KMS-11 (cell line): ENCODE measurements at regions not wholly inside any gene's neighbourhood (a gene's known extent, or its start where the extent isn't known, plus 50 kb on each side); places are given as distances from the start of the nearest gene placed in this dataset.

Source experiments
- H2AFZ ChIP-seq: fragments of 200-600 bp; sonication (generic); 2 replicates; pipeline ENCODE4 v1.6.1; 2016; ENCODE audit warnings: antibody characterized with exemption, mixed run types, low read depth
- H3K27ac ChIP-seq: fragments of 200-600 bp; sonication (generic); 2 replicates; pipeline ENCODE4 v1.6.1; 2016; ENCODE audit warnings: mild to moderate bottlenecking, mixed run types
- H3K27me3 ChIP-seq: fragments of 200-600 bp; sonication (generic); 2 replicates; pipeline ENCODE4 v1.6.1; 2017; ENCODE audit warnings: mild to moderate bottlenecking, low read depth, mixed run types, moderate library complexity; ENCODE audit not compliant: insufficient read depth
- H3K36me3 ChIP-seq: fragments of 200-600 bp; sonication (generic); 2 replicates; pipeline ENCODE4 v1.6.1; 2017; ENCODE audit warnings: mild to moderate bottlenecking, mixed run types; ENCODE audit not compliant: insufficient read depth
- H3K4me1 ChIP-seq: fragments of 200-600 bp; sonication (generic); 2 replicates; pipeline ENCODE4 v1.6.1; 2016; ENCODE audit warnings: mild to moderate bottlenecking, low read depth, mixed run types; ENCODE audit not compliant: poor library complexity, severe bottlenecking
- H3K4me2 ChIP-seq: fragments of 200-600 bp; sonication (generic); 2 replicates; pipeline ENCODE4 v1.7.0; 2016; ENCODE audit warnings: mild to moderate bottlenecking, mixed run types
- H3K4me3 ChIP-seq: fragments of 200-600 bp; sonication (generic); IDR thresholded peaks from 2 replicates; pipeline ENCODE4 v1.6.1; 2017; ENCODE audit warnings: low read depth, low read length, mixed read lengths; ENCODE audit not compliant: insufficient read depth
- H3K79me2 ChIP-seq: fragments of 200-600 bp; sonication (generic); 2 replicates; pipeline ENCODE4 v1.6.1; 2016; ENCODE audit warnings: low read depth, mixed run types; ENCODE audit not compliant: insufficient read depth
- H3K9ac ChIP-seq: fragments of 200-600 bp; sonication (generic); 2 replicates; pipeline ENCODE4 v1.6.1; 2016; ENCODE audit warnings: mild to moderate bottlenecking, mixed run types
- H4K20me1 ChIP-seq: fragments of 200-600 bp; sonication (generic); 2 replicates; pipeline ENCODE4 v1.6.1; 2016; ENCODE audit warnings: mild to moderate bottlenecking, mixed run types; ENCODE audit not compliant: insufficient read depth
- TF ChIP-seq, protein P1 (sequence below): fragments of 200-600 bp; sonication (generic); conservative IDR thresholded peaks from 2 replicates; pipeline ENCODE4 v1.6.1; 2017; ENCODE audit warnings: low read depth, mild to moderate bottlenecking, antibody characterized with exemption, low read length, moderate library complexity, mixed read lengths

DNA sequence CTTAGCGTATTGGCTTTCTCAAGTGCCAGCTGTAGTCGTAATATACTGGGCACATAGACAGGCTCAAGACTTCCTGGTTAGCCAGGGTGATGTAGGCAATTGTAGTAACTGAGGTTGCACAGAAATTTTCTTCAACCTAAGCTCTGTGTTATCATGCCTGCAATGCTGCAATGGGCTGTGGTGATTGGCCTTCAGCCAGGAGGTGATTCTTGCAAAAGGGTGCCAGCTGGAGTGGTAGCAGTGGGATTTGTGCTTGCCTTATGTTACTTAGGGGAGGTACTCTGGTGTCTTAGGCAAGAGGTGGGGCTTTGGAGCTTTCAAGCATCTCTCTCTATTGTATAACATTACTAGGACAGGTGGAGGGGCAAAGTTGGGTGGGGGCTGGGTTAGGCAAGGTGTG, 495.1 kb downstream of the CDH11 start:
- no peaks in the 10 kb centered on the region for H3K36me3 ChIP-seq
- H2AFZ ChIP-seq, result no peak overlapping the region
- no peak overlapping the region for H3K27ac ChIP-seq
- H4K20me1 ChIP-seq, result no peaks in the 10 kb centered on the region
- no peaks in the 10 kb centered on the region for H3K79me2 ChIP-seq
- TF ChIP-seq, protein P1, sequence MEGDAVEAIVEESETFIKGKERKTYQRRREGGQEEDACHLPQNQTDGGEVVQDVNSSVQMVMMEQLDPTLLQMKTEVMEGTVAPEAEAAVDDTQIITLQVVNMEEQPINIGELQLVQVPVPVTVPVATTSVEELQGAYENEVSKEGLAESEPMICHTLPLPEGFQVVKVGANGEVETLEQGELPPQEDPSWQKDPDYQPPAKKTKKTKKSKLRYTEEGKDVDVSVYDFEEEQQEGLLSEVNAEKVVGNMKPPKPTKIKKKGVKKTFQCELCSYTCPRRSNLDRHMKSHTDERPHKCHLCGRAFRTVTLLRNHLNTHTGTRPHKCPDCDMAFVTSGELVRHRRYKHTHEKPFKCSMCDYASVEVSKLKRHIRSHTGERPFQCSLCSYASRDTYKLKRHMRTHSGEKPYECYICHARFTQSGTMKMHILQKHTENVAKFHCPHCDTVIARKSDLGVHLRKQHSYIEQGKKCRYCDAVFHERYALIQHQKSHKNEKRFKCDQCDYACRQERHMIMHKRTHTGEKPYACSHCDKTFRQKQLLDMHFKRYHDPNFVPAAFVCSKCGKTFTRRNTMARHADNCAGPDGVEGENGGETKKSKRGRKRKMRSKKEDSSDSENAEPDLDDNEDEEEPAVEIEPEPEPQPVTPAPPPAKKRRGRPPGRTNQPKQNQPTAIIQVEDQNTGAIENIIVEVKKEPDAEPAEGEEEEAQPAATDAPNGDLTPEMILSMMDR, result no peak
- no peak overlapping the region for H3K9ac ChIP-seq
- H3K4me3 ChIP-seq, result no peak overlapping the region
- no peak overlapping the region for H3K4me2 ChIP-seq
- H3K4me1 ChIP-seq, result no peaks in the 10 kb centered on the region
- no peaks in the 10 kb centered on the region for H3K27me3 ChIP-seq

DNA sequence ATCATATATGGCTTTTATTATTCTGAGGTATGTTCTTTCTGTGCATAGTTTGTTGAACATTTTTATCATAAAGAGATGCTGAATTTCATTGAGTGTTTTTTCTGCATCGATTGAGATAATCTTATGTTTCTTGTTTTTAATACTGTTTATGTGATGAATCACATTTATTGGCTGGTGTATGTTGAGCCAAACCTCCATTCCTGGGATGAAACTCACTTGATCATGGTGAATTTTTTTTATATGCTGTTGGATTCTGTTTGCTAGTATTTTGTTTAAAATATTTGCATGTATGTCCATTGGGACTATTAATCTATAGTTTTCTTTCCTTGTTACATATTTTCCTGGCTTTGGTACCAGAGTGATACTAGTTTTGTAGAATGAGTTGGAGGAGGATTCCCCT, 500.2 kb downstream of the CDH11 start:
- H2AFZ ChIP-seq, result no peak overlapping the region
- H3K79me2 ChIP-seq, result no peaks in the 10 kb centered on the region
- no peaks in the 10 kb centered on the region for H4K20me1 ChIP-seq
- TF ChIP-seq, protein P1, result no peak
- no peak overlapping the region for H3K4me3 ChIP-seq
- H3K36me3 ChIP-seq, result no peaks in the 10 kb centered on the region
- H3K4me2 ChIP-seq, result no peak overlapping the region
- H3K9ac ChIP-seq, result no peak overlapping the region
- no peaks in the 10 kb centered on the region for H3K4me1 ChIP-seq
- H3K27me3 ChIP-seq, result no peaks in the 10 kb centered on the region
- no peak overlapping the region for H3K27ac ChIP-seq

DNA sequence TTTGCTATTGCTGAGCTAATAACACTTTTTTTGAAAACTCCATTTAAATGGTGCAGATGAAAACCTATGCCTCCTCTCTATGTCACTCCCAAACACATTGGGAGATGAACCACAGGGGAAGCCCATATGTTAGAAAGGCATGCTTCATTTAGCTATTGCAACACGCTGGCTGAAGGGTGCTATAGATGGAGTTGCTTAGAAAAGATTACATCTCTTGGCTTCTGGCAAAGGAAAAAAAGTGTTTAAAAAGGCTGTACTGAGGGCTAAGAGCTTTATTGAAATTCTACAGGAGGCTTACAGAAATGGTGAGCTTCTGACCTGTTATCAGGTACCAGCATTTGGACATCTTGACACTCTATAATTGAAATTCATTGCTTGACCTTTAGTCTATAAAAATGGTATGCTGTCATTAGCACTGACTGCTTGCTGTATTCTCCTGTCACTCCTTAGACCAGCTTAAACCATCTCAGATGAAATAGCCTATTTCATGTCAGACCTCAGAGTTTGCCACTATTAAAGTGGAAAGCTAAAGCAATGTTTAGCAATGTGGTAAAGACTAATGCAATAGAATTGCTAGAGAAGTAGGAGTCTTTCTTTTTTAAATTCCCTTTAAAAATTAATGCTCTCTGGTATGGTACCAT, 503.9 kb downstream of the CDH11 start:
- no peaks in the 10 kb centered on the region for H4K20me1 ChIP-seq
- TF ChIP-seq, protein P1, result no peak
- H3K4me1 ChIP-seq, result no peaks in the 10 kb centered on the region
- H3K79me2 ChIP-seq, result no peaks in the 10 kb centered on the region
- H3K27ac ChIP-seq, result no peak overlapping the region
- no peaks in the 10 kb centered on the region for H3K36me3 ChIP-seq
- no peak overlapping the region for H3K4me2 ChIP-seq
- no peak overlapping the region for H2AFZ ChIP-seq
- no peaks in the 10 kb centered on the region for H3K27me3 ChIP-seq
- no peak overlapping the region for H3K4me3 ChIP-seq
- H3K9ac ChIP-seq, result no peak overlapping the region

DNA sequence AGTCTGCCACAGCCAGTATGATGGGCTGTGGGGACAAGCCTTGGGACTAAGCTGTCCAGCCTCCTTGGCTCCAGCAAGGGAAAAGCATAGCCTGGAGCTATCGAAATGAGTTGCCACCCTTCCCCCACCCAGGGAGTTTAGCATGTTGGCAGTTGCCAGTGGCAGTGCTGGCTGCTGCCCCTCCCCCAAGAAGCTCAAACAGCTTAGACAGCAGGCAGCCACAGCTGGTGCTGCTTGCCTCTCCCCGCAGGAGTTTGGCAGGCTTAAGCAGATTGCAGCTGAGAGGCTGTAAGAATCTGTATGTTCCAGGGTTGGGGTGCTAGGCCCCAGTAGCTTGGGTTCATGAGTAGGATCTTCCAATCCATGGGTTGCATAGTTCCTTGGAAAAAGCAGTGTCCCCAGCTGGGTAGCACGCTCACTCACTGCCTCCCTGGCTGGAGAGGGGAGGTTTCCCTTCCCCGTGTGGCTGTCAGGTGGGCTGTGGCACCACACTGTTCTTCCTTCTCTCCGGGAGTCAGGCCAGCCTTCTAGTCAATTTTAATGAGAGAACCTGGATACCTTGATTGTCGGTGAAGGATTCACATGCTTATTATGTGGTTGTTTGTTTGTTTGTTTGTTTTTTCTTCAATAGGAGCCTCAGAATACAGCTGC, 506.1 kb downstream of the CDH11 start:
- Histone ChIP-seq H3K79me2 (no peaks in the 10 kb centered on the region), H2AFZ (no peak overlapping the region), H3K27me3 (no peaks in the 10 kb centered on the region), H3K36me3 (no peaks in the 10 kb centered on the region), H3K9ac (no peak overlapping the region), H3K4me1 (no peaks in the 10 kb centered on the region), H4K20me1 (no peaks in the 10 kb centered on the region), H3K4me2 (no peak overlapping the region), H3K4me3 (no peak overlapping the region), H3K27ac (no peak overlapping the region)
- TF ChIP-seq, protein P1, result no peak
